Activated CD8-positive, alpha-beta T cell treated with anti-CD3 and anti-CD28 coated beads for 36 hours (primary cell): ENCODE measurements at regions not wholly inside any gene's neighbourhood (a gene's known extent, or its start where the extent isn't known, plus 50 kb on each side); places are given as distances from the start of the nearest gene placed in this dataset.

Experiments used
- ATAC-seq: fragments of 200-7000 bp; cut with Tn5 transposase; one replicate; pipeline ENCODE4 v1.10.0; 2021; ENCODE audit warnings: mild to moderate bottlenecking, moderate library complexity
- CTCF ChIA-PET: fragments of 350-600 bp; sonication (Branson Sonifier 250); formaldehyde crosslinking; loops from one replicate; lab custom pipeline; 2021; ENCODE audit warnings: antibody characterized with exemption; lab: Charles Lee
- POLR2A ChIA-PET: fragments of 350-600 bp; sonication (Branson Sonifier 250); formaldehyde crosslinking; loops from one replicate; lab custom pipeline; 2021; ENCODE audit warnings: antibody characterized with exemption; lab: Charles Lee
- DNase-seq: peaks from one replicate; pipeline ENCODE4 v3.0.0-alpha.2; 2020
- H3K27ac Mint-ChIP-seq: one replicate; pipeline ENCODE4 v1.8.0; 2021; ENCODE audit warnings: mild to moderate bottlenecking, mixed read lengths
- H3K27me3 Mint-ChIP-seq: one replicate; pipeline ENCODE4 v1.8.0; 2021; ENCODE audit warnings: mixed read lengths
- H3K36me3 Mint-ChIP-seq: one replicate; pipeline ENCODE4 v1.8.0; 2021; ENCODE audit warnings: low read depth, mixed read lengths
- H3K4me1 Mint-ChIP-seq: one replicate; pipeline ENCODE4 v1.8.0; 2021; ENCODE audit warnings: low read depth, mixed read lengths
- H3K4me3 Mint-ChIP-seq: one replicate; pipeline ENCODE4 v1.8.0; 2021; ENCODE audit warnings: mild to moderate bottlenecking, moderate library complexity, mixed read lengths
- H3K9me3 Mint-ChIP-seq: one replicate; pipeline ENCODE4 v1.8.0; 2021; ENCODE audit warnings: mixed read lengths
- intact Hi-C: fragments of 100-400 bp; cut with micrococcal nuclease; formaldehyde crosslinking; loops from one replicate; pipeline ENCODE4 v1.10.0; 2022
- TF ChIP-seq, protein P1 (sequence below): fragments of 200-600 bp; IDR thresholded peaks from one replicate; pipeline ENCODE4 v1.8.0; 2022; ENCODE audit warnings: antibody characterized with exemption, mild to moderate bottlenecking

DNA sequence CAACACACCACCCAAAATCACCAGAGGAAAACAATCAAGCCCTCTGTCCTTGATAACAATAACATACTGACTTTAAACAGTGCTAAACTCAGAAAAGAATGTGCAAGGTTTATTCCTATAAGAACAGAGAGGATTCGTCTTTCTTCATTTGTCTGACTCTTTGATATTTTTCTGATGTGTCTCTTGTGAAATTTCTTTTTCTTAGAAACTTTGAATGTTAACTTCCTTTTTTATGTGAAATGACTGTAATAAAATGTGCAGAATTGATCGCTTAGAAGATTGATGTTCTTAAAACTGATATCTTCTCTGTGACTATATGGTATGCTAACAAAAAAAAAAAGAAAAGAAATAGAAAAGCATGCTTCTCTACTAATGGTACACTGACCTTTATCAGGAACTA is 947.4 kb upstream of the CITED2 start:
- Mint-ChIP-seq H3K4me3 (no peak overlapping the region), H3K9me3 (no peaks in the 10 kb centered on the region), H3K27me3 (no peaks in the 10 kb centered on the region), H3K36me3 (no peaks in the 10 kb centered on the region), H3K27ac (no peak overlapping the region), H3K4me1 (peaks cover 2% of the 10 kb centered on the region)
- intact Hi-C loops = no loop called here
- TF ChIP-seq, protein P1, sequence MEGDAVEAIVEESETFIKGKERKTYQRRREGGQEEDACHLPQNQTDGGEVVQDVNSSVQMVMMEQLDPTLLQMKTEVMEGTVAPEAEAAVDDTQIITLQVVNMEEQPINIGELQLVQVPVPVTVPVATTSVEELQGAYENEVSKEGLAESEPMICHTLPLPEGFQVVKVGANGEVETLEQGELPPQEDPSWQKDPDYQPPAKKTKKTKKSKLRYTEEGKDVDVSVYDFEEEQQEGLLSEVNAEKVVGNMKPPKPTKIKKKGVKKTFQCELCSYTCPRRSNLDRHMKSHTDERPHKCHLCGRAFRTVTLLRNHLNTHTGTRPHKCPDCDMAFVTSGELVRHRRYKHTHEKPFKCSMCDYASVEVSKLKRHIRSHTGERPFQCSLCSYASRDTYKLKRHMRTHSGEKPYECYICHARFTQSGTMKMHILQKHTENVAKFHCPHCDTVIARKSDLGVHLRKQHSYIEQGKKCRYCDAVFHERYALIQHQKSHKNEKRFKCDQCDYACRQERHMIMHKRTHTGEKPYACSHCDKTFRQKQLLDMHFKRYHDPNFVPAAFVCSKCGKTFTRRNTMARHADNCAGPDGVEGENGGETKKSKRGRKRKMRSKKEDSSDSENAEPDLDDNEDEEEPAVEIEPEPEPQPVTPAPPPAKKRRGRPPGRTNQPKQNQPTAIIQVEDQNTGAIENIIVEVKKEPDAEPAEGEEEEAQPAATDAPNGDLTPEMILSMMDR = no peak
- POLR2A ChIA-PET = no interaction called here
- ATAC-seq (no peak), DNase-seq (no peak)
- CTCF ChIA-PET = no interaction called here

- DNase-seq (no peak), ATAC-seq (no peak)
- Mint-ChIP-seq H3K9me3 (no peaks in the 10 kb centered on the region), H3K4me3 (no peak overlapping the region), H3K4me1 (peaks cover 3% of the 10 kb centered on the region), H3K27ac (no peak overlapping the region), H3K36me3 (no peaks in the 10 kb centered on the region), H3K27me3 (no peaks in the 10 kb centered on the region)
- intact Hi-C loops = no loop called here
- TF ChIP-seq, protein P1 = no peak
- ChIA-PET CTCF (interaction anchor here (1.0 kb wide), 1 partner anchor 9 kb away, joined by 3 read pairs; no protein-coding TSS in a partner anchor), POLR2A (no interaction called here)
These were observed 945.9 kb upstream of the CITED2 start for GRCh38 chr6:140320081-140321080.

DNA sequence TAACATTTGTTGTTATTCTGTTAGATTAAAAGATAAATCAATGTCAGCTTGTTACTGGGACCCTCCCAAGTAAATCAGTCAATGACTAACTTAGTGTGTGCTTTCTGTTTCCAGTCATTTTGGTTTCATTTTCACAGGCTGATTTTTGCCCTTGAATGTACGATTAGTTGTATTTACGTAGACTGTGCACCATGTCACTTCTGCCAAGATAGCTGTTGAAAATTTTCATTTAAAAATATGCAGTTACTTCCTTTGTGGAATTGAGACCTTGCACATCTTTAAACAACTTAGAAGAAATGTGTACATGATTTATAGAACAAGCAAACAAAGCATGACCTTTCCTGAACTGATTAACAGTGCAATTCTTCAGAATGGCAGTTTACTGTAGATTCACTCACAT is 944.8 kb upstream of the CITED2 start:
- Mint-ChIP-seq H3K27me3 (no peaks in the 10 kb centered on the region), H3K9me3 (no peaks in the 10 kb centered on the region), H3K4me3 (no peak overlapping the region), H3K4me1 (peaks cover 3% of the 10 kb centered on the region), H3K27ac (no peak overlapping the region), H3K36me3 (no peaks in the 10 kb centered on the region)
- no peak for ATAC-seq
- intact Hi-C loops = no loop called here
- ChIA-PET CTCF (no interaction called here), POLR2A (no interaction called here)
- TF ChIP-seq, protein P1 = no peak
- DNase-seq = no peak

DNA sequence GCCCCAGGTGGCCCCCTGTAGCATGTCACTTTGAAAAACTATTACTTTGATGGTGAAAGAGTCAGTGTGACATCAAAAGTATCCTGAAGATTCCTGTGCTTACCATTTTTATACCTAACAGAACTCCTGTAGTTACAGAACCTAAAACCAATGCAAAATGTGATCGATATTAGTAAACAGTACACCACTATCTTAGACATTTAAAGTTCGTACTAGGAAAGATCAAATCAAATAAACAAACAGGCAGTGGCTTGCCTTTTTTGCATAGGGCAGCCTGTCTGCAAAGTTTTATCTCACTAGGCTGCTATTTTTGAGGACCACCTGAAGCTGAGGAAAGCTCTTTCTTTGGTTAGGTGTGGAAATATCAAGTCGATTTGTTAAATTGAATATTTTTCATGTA is 944.0 kb upstream of the CITED2 start:
- DNase-seq = no peak
- intact Hi-C loops = no loop called here
- POLR2A ChIA-PET = no interaction called here
- H3K4me1 Mint-ChIP-seq = peaks cover 3% of the 10 kb centered on the region
- H3K27ac Mint-ChIP-seq = no peak overlapping the region
- no peak overlapping the region for H3K4me3 Mint-ChIP-seq
- H3K36me3 Mint-ChIP-seq = no peaks in the 10 kb centered on the region
- H3K9me3 Mint-ChIP-seq = peaks cover under 1% of the 10 kb centered on the region
- CTCF ChIA-PET = no interaction called here
- TF ChIP-seq, protein P1 = no peak
- no peaks in the 10 kb centered on the region for H3K27me3 Mint-ChIP-seq
- no peak for ATAC-seq

- no peaks in the 10 kb centered on the region for H3K36me3 Mint-ChIP-seq
- no peak for ATAC-seq
- TF ChIP-seq, protein P1 = no peak
- intact Hi-C loops = no loop called here
- POLR2A ChIA-PET = no interaction called here
- DNase-seq = no peak
- H3K27me3 Mint-ChIP-seq = no peaks in the 10 kb centered on the region
- no peak overlapping the region for H3K27ac Mint-ChIP-seq
- no peak overlapping the region for H3K4me3 Mint-ChIP-seq
- H3K9me3 Mint-ChIP-seq = peaks cover 2% of the 10 kb centered on the region
- H3K4me1 Mint-ChIP-seq = peaks cover 3% of the 10 kb centered on the region
- CTCF ChIA-PET = no interaction called here
These were observed 943.5 kb upstream of the CITED2 start for GRCh38 chr6:140317950-140318349.
